Testis (tissue), 2 donors: ENCODE measurements at regions not wholly inside any gene's neighbourhood (a gene's known extent, or its start where the extent isn't known, plus 50 kb on each side); places are given as distances from the start of the nearest gene placed in this dataset.

Source experiments
- DNase-seq: peaks from one replicate; pipeline ENCODE4 v3.0.0-alpha.2; 2019
- H3K27ac ChIP-seq, 2 donors: fragments of 200-600 bp; sonication (generic); one replicate each; pipeline ENCODE4 v1.5.1; 2019
- H3K27me3 ChIP-seq: fragments of 200-600 bp; sonication (generic); one replicate; pipeline ENCODE4 v1.5.1; 2019
- H3K36me3 ChIP-seq: fragments of 200-600 bp; sonication (generic); one replicate; pipeline ENCODE4 v1.5.1; 2017; ENCODE audit warnings: low read depth; ENCODE audit errors: missing control alignments
- H3K4me1 ChIP-seq: fragments of 200-600 bp; sonication (generic); one replicate; pipeline ENCODE4 v1.5.1; 2019
- H3K4me3 ChIP-seq, 2 donors: fragments of 200-600 bp; sonication (generic); one replicate each; pipeline ENCODE4 v1.5.1; 2017 to 2019
- H3K9me3 ChIP-seq: fragments of 200-600 bp; sonication (generic); one replicate; pipeline ENCODE4 v1.5.1; 2017
- POLR2A ChIP-seq: fragments of 450-650 bp; IDR thresholded peaks from one replicate; pipeline ENCODE4 v1.6.1; 2017; ENCODE audit warnings: antibody characterized with exemption, mild to moderate bottlenecking, moderate library complexity
- WGBS, 2 donors: methylation state at CpG; one replicate each; pipeline ENCODE4 v1.1.5; 2018; 5-methylcytosine and 5-hydroxymethylcytosine counted together
- intact Hi-C: fragments of 100-400 bp; cut with DNase I; formaldehyde crosslinking; loops from one replicate; pipeline ENCODE4 v1.15.1; 2023; ENCODE audit warnings: low total_unique reads
- TF ChIP-seq, protein P1 (sequence below), 3 experiments: fragments of 450-650 bp in 2 of 3; fragments of 200-600 bp in 1 of 3; sonication (generic) in 1 of 3; IDR thresholded peaks; one replicate each; pipeline ENCODE4 v1.5.1; 2016 to 2019; ENCODE audit warnings: antibody characterized with exemption in 3 of 3, mild to moderate bottlenecking in 2 of 3, moderate library complexity in 1 of 3

- H3K9me3 ChIP-seq: no peaks in the 10 kb centered on the region
- intact Hi-C loops: no loop called here
- DNase-seq: no peak
Observed at GRCh38 chr3:117141812-117142211, 432.2 kb downstream of the TUSC7 start.

GRCh38 chr3:117144853-117145252 is 435.3 kb downstream of the TUSC7 start:
- Histone ChIP-seq H3K4me1 (peaks cover 6% of the 10 kb centered on the region), H3K27me3 (no peaks in the 10 kb centered on the region), H3K36me3 (no peaks in the 10 kb centered on the region), H3K9me3 (no peaks in the 10 kb centered on the region), H3K4me3 (no peak overlapping the region), H3K27ac (no peak overlapping the region)
- DNase-seq: no peak
- 27 to 32% methylated on average over 5 of the region's 5 CpGs for WGBS, 2 donors
- no peak for TF ChIP-seq POLR2A
- TF ChIP-seq, protein P1, sequence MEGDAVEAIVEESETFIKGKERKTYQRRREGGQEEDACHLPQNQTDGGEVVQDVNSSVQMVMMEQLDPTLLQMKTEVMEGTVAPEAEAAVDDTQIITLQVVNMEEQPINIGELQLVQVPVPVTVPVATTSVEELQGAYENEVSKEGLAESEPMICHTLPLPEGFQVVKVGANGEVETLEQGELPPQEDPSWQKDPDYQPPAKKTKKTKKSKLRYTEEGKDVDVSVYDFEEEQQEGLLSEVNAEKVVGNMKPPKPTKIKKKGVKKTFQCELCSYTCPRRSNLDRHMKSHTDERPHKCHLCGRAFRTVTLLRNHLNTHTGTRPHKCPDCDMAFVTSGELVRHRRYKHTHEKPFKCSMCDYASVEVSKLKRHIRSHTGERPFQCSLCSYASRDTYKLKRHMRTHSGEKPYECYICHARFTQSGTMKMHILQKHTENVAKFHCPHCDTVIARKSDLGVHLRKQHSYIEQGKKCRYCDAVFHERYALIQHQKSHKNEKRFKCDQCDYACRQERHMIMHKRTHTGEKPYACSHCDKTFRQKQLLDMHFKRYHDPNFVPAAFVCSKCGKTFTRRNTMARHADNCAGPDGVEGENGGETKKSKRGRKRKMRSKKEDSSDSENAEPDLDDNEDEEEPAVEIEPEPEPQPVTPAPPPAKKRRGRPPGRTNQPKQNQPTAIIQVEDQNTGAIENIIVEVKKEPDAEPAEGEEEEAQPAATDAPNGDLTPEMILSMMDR (IDR thresholded peaks at IDR 0.05): no peak
- intact Hi-C loops: no loop called here

More at GRCh38 chr3:117141812-117142211, 432.2 kb downstream of the TUSC7 start:
- no peaks in the 10 kb centered on the region for H3K27me3 ChIP-seq
- TF ChIP-seq, protein P1 (IDR thresholded peaks at IDR 0.05): no peak
- no peak for TF ChIP-seq POLR2A
- no peak overlapping the region for H3K27ac ChIP-seq
- peaks cover 6% of the 10 kb centered on the region for H3K4me1 ChIP-seq
- no peak overlapping the region for H3K4me3 ChIP-seq
- H3K36me3 ChIP-seq: no peaks in the 10 kb centered on the region

DNA sequence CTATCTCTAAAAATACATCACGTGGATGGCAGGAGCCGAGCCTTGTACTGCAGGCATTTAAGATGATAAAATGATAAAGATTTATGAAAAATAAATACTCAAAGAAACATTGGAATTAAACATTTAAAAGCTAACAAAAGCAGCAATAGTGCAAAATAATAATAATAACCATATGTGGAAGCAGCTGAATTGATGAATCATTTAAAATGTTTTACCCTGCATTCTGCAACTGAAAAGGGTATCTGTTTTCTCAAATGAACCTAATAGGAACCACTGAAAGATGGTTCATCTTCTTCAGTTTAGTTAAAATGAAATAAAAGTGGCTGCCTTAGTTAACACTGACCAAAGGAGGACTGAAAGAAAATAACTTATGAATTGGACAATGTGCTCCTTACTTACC is 436.1 kb downstream of the TUSC7 start:
- no peaks in the 10 kb centered on the region for H3K27me3 ChIP-seq
- no peaks in the 10 kb centered on the region for H3K9me3 ChIP-seq
- H3K27ac ChIP-seq: no peak overlapping the region
- DNase-seq: no peak
- H3K36me3 ChIP-seq: no peaks in the 10 kb centered on the region
- peaks cover 6% of the 10 kb centered on the region for H3K4me1 ChIP-seq
- intact Hi-C loops: no loop called here
- TF ChIP-seq, protein P1 (IDR thresholded peaks at IDR 0.05): no peak
- no peak for TF ChIP-seq POLR2A
- 47 to 59% methylated on average over 2 of the region's 2 CpGs for WGBS, 2 donors
- H3K4me3 ChIP-seq: no peak overlapping the region

DNA sequence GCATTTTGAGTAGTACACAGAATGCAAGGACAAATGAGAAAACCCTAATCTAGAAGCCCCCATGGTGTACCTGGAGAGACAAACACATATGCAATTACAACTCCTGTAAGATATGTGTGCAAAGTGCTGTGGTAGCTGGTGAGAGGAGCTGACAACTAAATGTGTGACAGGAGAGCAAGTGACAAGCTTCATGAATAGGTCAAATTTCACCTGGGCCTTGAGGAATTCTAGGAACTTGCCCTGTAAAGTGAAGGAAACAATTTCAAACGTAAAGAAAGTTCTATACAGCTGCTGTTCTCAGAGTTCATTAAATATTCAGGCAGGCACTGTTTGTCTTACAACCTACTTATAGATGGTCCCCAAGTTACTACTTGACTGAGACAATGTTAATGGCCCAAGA is 437.0 kb downstream of the TUSC7 start:
- Histone ChIP-seq H3K4me1 (peaks cover 6% of the 10 kb centered on the region), H3K36me3 (no peaks in the 10 kb centered on the region), H3K4me3 (no peak overlapping the region), H3K27me3 (no peaks in the 10 kb centered on the region), H3K27ac (no peak overlapping the region), H3K9me3 (no peaks in the 10 kb centered on the region)
- no peak for TF ChIP-seq POLR2A
- TF ChIP-seq, protein P1 (IDR thresholded peaks at IDR 0.05): no peak
- 68 to 84% methylated on average over 1 of the region's 1 CpG for WGBS, 2 donors
- no peak for DNase-seq
- intact Hi-C loops: no loop called here

DNA sequence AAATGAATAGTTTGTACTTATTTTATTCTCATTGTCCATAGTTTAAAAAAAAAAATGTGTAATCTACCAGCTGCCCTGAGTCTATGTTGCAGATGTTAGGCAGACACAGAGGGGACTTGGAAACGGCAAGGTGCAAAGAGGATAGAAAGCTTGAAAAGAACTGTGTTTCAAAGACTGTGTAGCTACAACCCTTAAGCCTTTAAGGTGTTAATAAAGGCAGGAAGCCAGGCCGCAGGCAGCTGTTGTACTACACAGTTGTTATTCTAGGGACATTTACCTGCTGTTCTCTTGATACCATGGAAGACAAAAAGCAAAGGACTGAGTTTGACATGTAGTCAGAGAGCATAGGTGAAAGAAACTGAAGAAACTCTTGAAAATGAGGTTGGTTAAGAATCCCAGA is 440.0 kb downstream of the TUSC7 start:
- Histone ChIP-seq H3K4me3 (no peak overlapping the region), H3K36me3 (no peaks in the 10 kb centered on the region), H3K27me3 (no peaks in the 10 kb centered on the region), H3K9me3 (no peaks in the 10 kb centered on the region), H3K4me1 (peaks cover 6% of the 10 kb centered on the region), H3K27ac (no peak overlapping the region)
- TF ChIP-seq, protein P1 (IDR thresholded peaks at IDR 0.05): no peak
- no peak for TF ChIP-seq POLR2A
- no peak for DNase-seq
- 47 to 68% methylated on average over 2 of the region's 2 CpGs for WGBS, 2 donors
- intact Hi-C loops: no loop called here
